ENCODE measurements at regions not wholly inside any gene's neighbourhood (a gene's known extent, or its start where the extent isn't known, plus 50 kb on each side); places are given as distances from the start of the nearest gene placed in this dataset.

DNA sequence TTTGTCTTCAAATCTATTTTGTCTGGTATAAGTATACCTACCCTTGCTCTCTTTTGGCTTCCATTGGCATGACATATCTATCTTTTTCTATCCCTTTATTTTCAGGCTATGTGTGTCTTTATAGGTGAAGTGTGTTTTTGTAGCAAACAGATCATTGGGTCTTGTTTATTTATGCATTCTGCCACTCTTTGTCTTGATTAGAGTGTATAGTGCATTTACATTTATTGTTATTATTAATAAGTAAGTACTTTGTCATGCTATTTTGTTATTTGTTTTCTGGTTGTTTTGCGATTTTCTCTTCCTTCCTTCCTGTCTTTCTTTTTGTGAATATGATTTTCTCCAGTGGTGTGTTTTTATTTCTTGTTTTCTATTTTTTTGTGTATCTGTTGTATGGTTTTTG is 188.6 kb downstream of the GLUD2 start:
- Histone ChIP-seq H3K4me3 (ENCODE audit: low read length) (no peak overlapping the region), H3K9me3 (ENCODE audit: control insufficient read depth, low read depth, low read length) (no peaks in the 10 kb centered on the region), H3K4me1 (ENCODE audit: control insufficient read depth, insufficient read depth, low read length) (no peaks in the 10 kb centered on the region), H3K27ac (ENCODE audit: low read length) (no peak overlapping the region), H3K36me3 (ENCODE audit: control insufficient read depth, insufficient read depth, low read length) (no peaks in the 10 kb centered on the region), H3K27me3 (ENCODE audit: control insufficient read depth, insufficient read depth, low read length) (no peaks in the 10 kb centered on the region)
- no peak for DNase-seq
- WGBS (ENCODE audit: insufficient coverage, low lambda C conversion rate): 100% methylated on average over 1 of the region's 1 CpG

DNA sequence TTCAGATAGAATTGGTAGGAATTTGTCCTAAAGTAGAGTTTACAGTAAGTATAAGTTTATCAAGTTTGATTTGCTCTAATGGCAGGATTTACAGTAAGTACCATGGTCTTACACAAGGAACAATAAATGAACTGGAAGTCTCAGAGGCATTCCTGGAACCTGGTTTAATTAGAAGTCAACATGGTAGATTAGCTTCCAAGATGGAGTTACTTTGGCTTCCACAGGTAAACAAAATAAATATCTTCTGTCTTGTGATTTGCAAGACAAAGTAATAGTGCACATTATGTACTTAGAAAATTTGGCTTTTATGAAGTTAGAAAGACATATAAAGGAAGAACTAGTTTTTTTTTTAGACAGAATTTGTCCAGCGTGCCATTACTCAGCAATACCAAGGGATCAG is 190.7 kb downstream of the GLUD2 start:
- no peak overlapping the region for H3K4me3 ChIP-seq (ENCODE audit: low read length)
- no peaks in the 10 kb centered on the region for H3K9me3 ChIP-seq (ENCODE audit: control insufficient read depth, low read depth, low read length)
- no peaks in the 10 kb centered on the region for H3K4me1 ChIP-seq (ENCODE audit: control insufficient read depth, insufficient read depth, low read length)
- DNase-seq: no peak
- no peaks in the 10 kb centered on the region for H3K27me3 ChIP-seq (ENCODE audit: control insufficient read depth, insufficient read depth, low read length)
- no peaks in the 10 kb centered on the region for H3K36me3 ChIP-seq (ENCODE audit: control insufficient read depth, insufficient read depth, low read length)
- H3K27ac ChIP-seq (ENCODE audit: low read length): no peak overlapping the region
- WGBS (ENCODE audit: insufficient coverage, low lambda C conversion rate): no CpG with 5 or more reads among the region's 1 CpG

DNA sequence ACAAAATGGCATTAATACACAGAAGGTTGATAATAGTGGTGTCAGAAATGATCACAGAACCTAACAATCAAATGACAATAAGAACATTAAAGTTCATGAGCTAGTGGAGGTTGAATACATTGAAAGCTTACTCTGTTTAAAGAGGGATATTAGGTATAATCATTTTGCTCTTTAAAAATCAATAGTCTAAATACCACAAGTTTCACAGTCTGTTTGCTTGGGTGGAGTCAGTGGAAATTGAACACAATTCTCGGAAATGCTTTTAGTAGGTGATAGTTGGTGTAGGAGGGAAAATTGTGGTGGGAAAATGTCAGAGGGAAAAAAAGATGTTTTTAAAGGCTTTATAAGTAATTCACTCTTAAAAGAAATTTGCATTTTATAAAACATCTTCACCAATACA is 197.1 kb downstream of the GLUD2 start:
- H3K27ac ChIP-seq (ENCODE audit: low read length): no peak overlapping the region
- no peaks in the 10 kb centered on the region for H3K27me3 ChIP-seq (ENCODE audit: control insufficient read depth, insufficient read depth, low read length)
- no peaks in the 10 kb centered on the region for H3K36me3 ChIP-seq (ENCODE audit: control insufficient read depth, insufficient read depth, low read length)
- no peaks in the 10 kb centered on the region for H3K9me3 ChIP-seq (ENCODE audit: control insufficient read depth, low read depth, low read length)
- no peaks in the 10 kb centered on the region for H3K4me1 ChIP-seq (ENCODE audit: control insufficient read depth, insufficient read depth, low read length)
- H3K4me3 ChIP-seq (ENCODE audit: low read length): no peak overlapping the region
- no peak for DNase-seq
- no CpG with 5 or more reads among the region's 1 CpG for WGBS (ENCODE audit: insufficient coverage, low lambda C conversion rate)

DNA sequence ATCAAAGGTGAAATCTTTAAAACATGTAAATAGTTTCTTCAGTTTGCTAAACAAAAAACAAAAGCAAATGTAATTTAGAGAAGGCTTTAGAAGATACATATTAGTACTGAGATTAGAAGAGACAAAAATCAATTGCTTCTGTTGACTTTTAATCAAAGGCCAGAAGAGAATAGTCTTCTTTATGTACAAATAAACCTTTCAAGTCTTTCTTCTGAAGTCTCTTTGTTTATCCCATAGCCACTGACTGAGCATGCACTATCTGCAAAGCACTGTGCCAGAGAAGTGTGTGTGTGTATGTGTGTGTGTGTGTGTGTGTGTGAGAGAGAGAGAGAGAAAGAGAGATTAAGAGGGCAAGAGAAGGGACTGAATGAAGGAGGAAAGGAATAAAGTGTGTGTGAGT is 198.4 kb downstream of the GLUD2 start:
- no peaks in the 10 kb centered on the region for H3K4me1 ChIP-seq (ENCODE audit: control insufficient read depth, insufficient read depth, low read length)
- no peak overlapping the region for H3K27ac ChIP-seq (ENCODE audit: low read length)
- no peaks in the 10 kb centered on the region for H3K36me3 ChIP-seq (ENCODE audit: control insufficient read depth, insufficient read depth, low read length)
- H3K27me3 ChIP-seq (ENCODE audit: control insufficient read depth, insufficient read depth, low read length): no peaks in the 10 kb centered on the region
- H3K9me3 ChIP-seq (ENCODE audit: control insufficient read depth, low read depth, low read length): no peaks in the 10 kb centered on the region
- DNase-seq: no peak
- no peak overlapping the region for H3K4me3 ChIP-seq (ENCODE audit: low read length)

DNA sequence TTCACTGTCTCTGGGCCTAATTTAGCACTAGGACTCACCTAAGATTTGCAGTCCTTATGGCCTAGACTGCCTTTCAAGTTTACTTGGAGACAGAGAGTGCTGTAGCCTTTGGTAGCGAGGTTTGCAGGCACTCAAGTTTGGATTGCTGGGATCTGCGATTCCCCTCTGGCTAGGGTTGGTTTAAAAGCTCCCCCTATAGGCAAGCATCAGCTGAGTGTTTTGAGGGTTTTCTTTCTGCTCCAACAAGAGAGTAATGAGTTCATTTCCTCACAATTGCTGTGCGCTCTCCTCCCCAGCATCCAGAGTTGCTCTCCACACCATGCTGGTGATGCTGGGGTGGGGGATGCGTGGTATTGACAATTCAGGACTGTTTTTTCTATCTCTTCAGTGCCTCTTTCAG is 206.9 kb downstream of the GLUD2 start:
- H3K27ac ChIP-seq (ENCODE audit: low read length): no peak overlapping the region
- no peaks in the 10 kb centered on the region for H3K4me1 ChIP-seq (ENCODE audit: control insufficient read depth, insufficient read depth, low read length)
- no CpG with 5 or more reads among the region's 4 CpGs for WGBS (ENCODE audit: insufficient coverage, low lambda C conversion rate)
- H3K36me3 ChIP-seq (ENCODE audit: control insufficient read depth, insufficient read depth, low read length): no peaks in the 10 kb centered on the region
- DNase-seq: no peak
- no peak overlapping the region for H3K4me3 ChIP-seq (ENCODE audit: low read length)
- H3K27me3 ChIP-seq (ENCODE audit: control insufficient read depth, insufficient read depth, low read length): no peaks in the 10 kb centered on the region
- H3K9me3 ChIP-seq (ENCODE audit: control insufficient read depth, low read depth, low read length): no peaks in the 10 kb centered on the region

DNA sequence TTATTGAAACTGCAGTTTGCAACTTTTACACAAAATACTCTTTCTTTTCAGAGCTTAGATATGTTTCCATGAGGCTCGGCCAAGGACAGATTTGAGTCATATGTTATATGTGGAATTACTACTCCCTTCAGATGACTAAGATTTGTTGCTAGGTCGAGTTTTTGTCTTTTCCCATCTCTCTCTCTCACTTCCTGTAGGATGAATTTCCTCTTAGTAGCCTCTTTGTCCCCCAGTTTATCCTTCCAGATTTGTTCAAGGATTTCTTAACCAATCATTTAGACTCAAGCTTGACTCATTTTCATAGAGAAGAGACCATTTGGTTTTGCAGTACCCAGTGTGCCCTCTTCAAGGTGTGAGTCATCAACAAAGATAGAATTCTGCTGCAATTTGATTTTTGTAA is 209.2 kb downstream of the GLUD2 start:
- no peak for DNase-seq
- Histone ChIP-seq H3K27me3 (ENCODE audit: control insufficient read depth, insufficient read depth, low read length) (no peaks in the 10 kb centered on the region), H3K36me3 (ENCODE audit: control insufficient read depth, insufficient read depth, low read length) (no peaks in the 10 kb centered on the region), H3K4me3 (ENCODE audit: low read length) (no peak overlapping the region), H3K4me1 (ENCODE audit: control insufficient read depth, insufficient read depth, low read length) (no peaks in the 10 kb centered on the region), H3K27ac (ENCODE audit: low read length) (no peak overlapping the region), H3K9me3 (ENCODE audit: control insufficient read depth, low read depth, low read length) (no peaks in the 10 kb centered on the region)
- no CpG with 5 or more reads among the region's 2 CpGs for whole genome bisulfite sequencing (ENCODE audit: insufficient coverage, low lambda C conversion rate)

DNA sequence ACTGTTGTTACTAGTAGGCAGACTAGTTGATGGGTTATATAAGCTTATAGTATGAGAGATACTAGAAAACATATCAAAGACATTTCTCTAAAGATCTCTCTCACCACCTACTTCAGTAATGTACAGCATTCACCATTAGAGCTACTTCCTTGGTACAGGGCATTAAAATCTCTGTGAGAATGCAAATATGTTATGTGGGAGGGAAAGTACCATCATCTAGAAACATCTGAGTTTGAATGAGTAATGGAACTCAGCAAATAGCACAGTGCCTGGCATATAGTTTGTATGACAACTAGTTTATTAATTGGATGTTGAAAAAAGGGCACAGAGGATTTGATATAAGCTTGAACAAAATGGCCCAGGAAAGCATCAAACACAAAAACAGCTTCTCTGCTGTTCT is 211.1 kb downstream of the GLUD2 start:
- no peak overlapping the region for H3K27ac ChIP-seq (ENCODE audit: low read length)
- DNase-seq: no peak
- H3K4me1 ChIP-seq (ENCODE audit: control insufficient read depth, insufficient read depth, low read length): no peaks in the 10 kb centered on the region
- no peak overlapping the region for H3K4me3 ChIP-seq (ENCODE audit: low read length)
- H3K27me3 ChIP-seq (ENCODE audit: control insufficient read depth, insufficient read depth, low read length): no peaks in the 10 kb centered on the region
- no peaks in the 10 kb centered on the region for H3K9me3 ChIP-seq (ENCODE audit: control insufficient read depth, low read depth, low read length)
- H3K36me3 ChIP-seq (ENCODE audit: control insufficient read depth, insufficient read depth, low read length): no peaks in the 10 kb centered on the region

DNA sequence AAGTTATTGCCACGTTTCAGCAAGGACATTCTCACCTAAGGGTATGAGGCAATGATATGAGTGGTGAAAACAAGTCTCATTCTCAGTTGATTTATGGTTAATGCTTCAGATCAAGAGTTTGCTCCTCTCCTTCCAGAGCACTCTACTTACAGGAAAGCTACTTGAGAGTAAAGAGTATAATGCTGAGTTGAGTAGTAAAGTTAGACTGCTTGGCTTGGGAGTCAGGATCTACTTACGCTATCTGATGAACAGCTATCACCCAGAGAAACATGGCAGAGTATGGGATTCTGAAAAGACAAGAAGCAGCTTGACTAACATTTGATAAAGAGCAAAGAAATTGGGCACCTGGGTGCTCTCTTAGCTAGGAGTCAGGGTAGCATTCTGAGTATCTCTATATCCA is 211.8 kb downstream of the GLUD2 start:
- Histone ChIP-seq H3K36me3 (ENCODE audit: control insufficient read depth, insufficient read depth, low read length) (no peaks in the 10 kb centered on the region), H3K4me1 (ENCODE audit: control insufficient read depth, insufficient read depth, low read length) (no peaks in the 10 kb centered on the region), H3K27me3 (ENCODE audit: control insufficient read depth, insufficient read depth, low read length) (no peaks in the 10 kb centered on the region), H3K27ac (ENCODE audit: low read length) (no peak overlapping the region), H3K4me3 (ENCODE audit: low read length) (no peak overlapping the region), H3K9me3 (ENCODE audit: control insufficient read depth, low read depth, low read length) (no peaks in the 10 kb centered on the region)
- no CpG with 5 or more reads among the region's 2 CpGs for WGBS (ENCODE audit: insufficient coverage, low lambda C conversion rate)
- DNase-seq: no peak

DNA sequence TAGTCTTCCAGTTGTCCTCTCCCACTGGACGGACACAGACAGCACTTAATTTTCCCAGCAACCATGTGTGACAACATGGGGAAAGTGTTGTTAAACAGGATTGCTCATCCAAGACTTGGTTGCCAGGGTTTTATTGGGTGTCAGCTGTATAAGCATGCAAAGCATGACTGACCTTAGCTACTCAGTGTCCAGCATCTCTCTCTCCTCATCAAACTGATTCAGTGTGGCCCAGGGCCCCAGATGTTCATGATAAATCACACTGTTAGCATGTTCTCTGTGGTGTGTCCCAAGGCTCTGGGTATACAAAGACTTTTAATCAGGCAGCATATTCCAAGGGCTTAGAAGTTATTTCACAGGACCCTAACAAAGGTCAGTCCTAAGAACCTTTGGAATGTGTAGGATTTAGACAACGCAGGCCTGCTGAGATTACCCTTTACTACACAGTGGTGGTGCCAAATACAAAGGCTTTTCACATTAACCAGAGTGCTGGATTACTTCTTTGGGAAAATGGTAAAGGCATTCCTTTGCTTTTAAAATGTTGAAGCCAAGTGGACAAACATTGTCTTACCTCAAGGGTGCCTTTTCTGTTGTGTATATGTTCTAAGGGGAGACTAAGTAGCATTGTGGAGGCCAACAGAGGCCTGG is 213.3 kb downstream of the GLUD2 start:
- H3K27me3 ChIP-seq (ENCODE audit: control insufficient read depth, insufficient read depth, low read length): no peaks in the 10 kb centered on the region
- no peaks in the 10 kb centered on the region for H3K4me1 ChIP-seq (ENCODE audit: control insufficient read depth, insufficient read depth, low read length)
- H3K9me3 ChIP-seq (ENCODE audit: control insufficient read depth, low read depth, low read length): no peaks in the 10 kb centered on the region
- WGBS (ENCODE audit: insufficient coverage, low lambda C conversion rate): no CpG with 5 or more reads among the region's 2 CpGs
- no peak for DNase-seq
- H3K36me3 ChIP-seq (ENCODE audit: control insufficient read depth, insufficient read depth, low read length): no peaks in the 10 kb centered on the region
- no peak overlapping the region for H3K27ac ChIP-seq (ENCODE audit: low read length)
- no peak overlapping the region for H3K4me3 ChIP-seq (ENCODE audit: low read length)

DNA sequence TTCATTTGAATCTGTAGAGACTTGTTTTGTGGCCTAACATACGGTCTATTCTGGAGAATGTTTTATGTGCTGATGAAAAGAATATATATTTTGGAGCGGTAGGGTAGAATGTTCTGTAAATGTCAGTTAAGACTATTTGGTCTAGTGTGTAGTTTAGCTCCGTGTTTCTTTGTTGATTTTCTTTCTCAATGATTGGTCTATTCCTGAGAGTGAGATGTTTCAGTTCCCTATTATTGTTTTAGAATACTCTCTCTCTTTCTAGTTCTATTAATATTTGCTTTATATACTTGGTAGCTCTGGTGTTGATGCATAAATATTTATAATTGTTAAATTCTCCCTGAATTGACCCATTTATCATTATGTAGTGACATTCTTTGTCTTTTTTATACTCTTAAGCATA is 236.5 kb downstream of the GLUD2 start:
- Histone ChIP-seq H3K9me3 (ENCODE audit: control insufficient read depth, low read depth, low read length) (no peaks in the 10 kb centered on the region), H3K36me3 (ENCODE audit: control insufficient read depth, insufficient read depth, low read length) (no peaks in the 10 kb centered on the region), H3K4me3 (ENCODE audit: low read length) (no peak overlapping the region), H3K27me3 (ENCODE audit: control insufficient read depth, insufficient read depth, low read length) (no peaks in the 10 kb centered on the region), H3K27ac (ENCODE audit: low read length) (no peak overlapping the region), H3K4me1 (ENCODE audit: control insufficient read depth, insufficient read depth, low read length) (no peaks in the 10 kb centered on the region)
- DNase-seq: no peak
- WGBS (ENCODE audit: insufficient coverage, low lambda C conversion rate): no CpG with 5 or more reads among the region's 3 CpGs

DNA sequence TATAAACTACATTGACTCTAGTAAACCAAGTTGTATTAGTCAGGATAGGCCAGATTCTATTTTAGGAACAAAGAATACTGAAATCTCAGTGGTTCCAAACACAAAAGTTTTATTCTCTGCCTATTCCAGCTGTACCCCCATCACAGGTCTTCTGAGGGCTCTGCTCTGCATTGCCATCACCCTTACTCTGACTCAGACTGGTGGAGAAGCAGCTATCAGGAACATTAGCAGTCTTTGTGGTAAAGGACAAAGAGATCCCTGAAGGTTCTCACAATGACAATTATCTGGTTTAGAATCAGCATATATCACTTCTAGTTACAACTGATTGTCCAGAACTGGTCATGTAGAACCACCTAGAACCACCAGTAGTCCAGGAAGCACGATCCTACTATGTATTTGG is 251.1 kb downstream of the GLUD2 start:
- Histone ChIP-seq H3K36me3 (ENCODE audit: control insufficient read depth, insufficient read depth, low read length) (no peaks in the 10 kb centered on the region), H3K4me3 (ENCODE audit: low read length) (no peak overlapping the region), H3K27me3 (ENCODE audit: control insufficient read depth, insufficient read depth, low read length) (no peaks in the 10 kb centered on the region), H3K4me1 (ENCODE audit: control insufficient read depth, insufficient read depth, low read length) (no peaks in the 10 kb centered on the region), H3K27ac (ENCODE audit: low read length) (no peak overlapping the region), H3K9me3 (ENCODE audit: control insufficient read depth, low read depth, low read length) (no peaks in the 10 kb centered on the region)
- DNase-seq: no peak
- WGBS (ENCODE audit: insufficient coverage, low lambda C conversion rate): no CpG with 5 or more reads among the region's 1 CpG

Measured in large intestine (tissue), 3 donors.